GM18502 (cell line): ENCODE measurements at regions not wholly inside any gene's neighbourhood (a gene's known extent, or its start where the extent isn't known, plus 50 kb on each side); places are given as distances from the start of the nearest gene placed in this dataset.
A peak's percentile ranks its signal among the peaks of the same experiment; 100 is the strongest.
"Not testable (repeated sequence)": the region's sequence is repeated elsewhere in the genome, so short reads cannot be mapped to it uniquely, and the experiment has no call there.

ENCODE experiments used
- ATAC-seq: cut with Tn5 transposase; IDR thresholded peaks from one replicate; pipeline ENCODE4 v1.9.1; 2021; ENCODE audit warnings: mild to moderate bottlenecking; ENCODE audit not compliant: unreplicated experiment, poor library complexity

- ATAC-seq = no peak
Measured at GRCh38 chr7:11221984-11222383, 248.3 kb downstream of the PHF14 start.

DNA sequence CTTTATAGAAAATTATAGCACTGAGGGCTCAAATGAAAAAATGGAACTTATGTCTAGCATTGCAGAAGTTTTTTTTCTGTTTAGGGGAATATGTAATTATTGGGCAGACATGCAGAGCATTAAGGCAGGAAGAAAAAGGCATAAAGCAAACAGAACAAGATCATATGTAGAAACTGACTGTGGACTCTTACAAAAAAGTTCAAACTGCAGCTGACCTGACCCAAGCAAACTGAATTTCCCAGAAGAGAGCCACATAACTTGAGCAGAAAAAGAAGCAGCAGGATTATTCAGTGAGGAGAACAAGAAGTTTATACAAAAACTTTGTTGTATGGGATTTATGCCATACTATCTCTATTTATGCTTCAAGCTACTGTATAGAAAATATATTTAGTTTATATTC lies 250.9 kb downstream of the PHF14 start:
- no peak for ATAC-seq

- ATAC-seq = no peak
Measured at GRCh38 chr7:11228515-11228914, 254.8 kb downstream of the PHF14 start.

GRCh38 chr7:11231190-11231589 lies 257.5 kb downstream of the PHF14 start:
- ATAC-seq = no peak

DNA sequence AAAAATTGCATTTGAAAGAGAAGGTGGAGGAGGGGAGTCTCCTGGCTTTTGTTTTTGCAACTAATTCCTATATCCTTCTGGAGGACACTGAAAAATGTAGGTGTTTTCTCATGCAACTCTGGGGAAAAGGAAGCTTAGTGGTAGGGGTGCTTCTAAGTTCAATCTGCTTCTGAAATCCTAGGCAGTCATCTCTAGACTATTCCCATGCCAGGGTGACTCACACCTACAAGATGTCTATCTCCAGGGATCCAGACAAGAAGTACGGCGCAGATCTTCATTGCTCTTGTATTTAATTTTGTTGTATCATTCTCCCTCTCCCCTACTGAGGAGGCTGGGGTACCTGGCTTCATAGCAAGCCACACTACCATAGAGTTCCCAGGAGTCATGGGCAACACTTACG lies 258.8 kb downstream of the PHF14 start:
- no peak for ATAC-seq

DNA sequence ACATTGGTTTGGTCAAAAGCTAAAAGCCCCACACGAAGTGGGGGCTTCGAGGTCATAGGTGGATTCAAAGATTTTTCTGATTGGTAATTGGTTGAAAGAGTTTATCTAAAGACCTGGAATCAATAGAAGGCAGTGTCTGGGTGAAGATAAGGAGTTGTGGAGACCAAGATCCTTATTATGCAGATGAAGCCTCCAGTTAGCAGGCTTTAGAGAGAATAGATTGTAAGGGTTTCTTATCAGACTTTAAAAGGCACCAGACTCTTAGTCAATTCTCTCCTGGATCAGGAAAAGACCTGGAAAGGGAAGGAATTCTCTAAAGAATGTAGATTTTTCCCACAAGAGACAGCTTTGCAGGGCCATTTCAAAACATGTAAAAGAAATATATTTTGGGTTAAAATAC lies 260.2 kb downstream of the PHF14 start:
- no peak for ATAC-seq

DNA sequence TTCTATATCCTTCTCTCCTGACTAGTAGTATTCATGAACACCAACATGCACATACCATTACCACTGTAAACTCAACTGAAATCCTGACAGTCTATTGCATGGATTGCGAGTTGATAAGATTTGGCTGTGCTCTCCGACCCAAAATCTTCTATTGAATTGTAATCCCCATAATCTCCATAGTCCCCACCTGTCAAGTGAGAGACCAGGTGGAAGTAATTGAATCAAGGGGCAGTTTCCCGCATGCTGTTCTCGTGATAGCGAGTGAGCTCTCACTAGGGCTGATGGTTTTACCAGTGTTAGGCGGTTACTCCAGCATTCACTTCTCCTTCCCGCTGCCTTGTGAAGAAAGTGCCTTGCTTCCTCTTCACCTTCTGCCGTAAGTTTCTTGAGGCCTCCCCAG lies 261.8 kb downstream of the PHF14 start:
- ATAC-seq = no peak

DNA sequence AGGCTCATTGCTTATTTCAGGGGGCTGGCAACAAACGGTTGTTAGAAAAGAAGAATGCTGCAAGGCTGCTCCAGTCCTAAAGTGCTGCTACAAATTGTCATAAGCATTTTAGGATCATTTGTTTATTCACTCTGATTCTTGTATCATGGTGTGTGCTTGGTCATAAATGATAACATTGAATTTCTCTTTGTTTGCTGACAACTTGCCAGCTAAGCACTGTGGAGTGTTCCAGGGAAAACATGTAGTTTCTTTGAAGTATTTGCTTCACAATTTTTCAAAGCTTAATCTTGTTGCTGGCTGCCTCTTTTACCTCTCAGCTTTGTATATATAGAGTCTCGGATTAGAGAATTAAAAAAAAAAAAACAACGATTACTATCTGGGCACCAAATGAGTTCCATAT lies 263.0 kb downstream of the PHF14 start:
- ATAC-seq = no peak

- ATAC-seq = no peak
Measured at GRCh38 chr7:11237742-11238141, 264.1 kb downstream of the PHF14 start.

GRCh38 chr7:11239316-11239715 lies 265.6 kb downstream of the PHF14 start:
- ATAC-seq = no peak

DNA sequence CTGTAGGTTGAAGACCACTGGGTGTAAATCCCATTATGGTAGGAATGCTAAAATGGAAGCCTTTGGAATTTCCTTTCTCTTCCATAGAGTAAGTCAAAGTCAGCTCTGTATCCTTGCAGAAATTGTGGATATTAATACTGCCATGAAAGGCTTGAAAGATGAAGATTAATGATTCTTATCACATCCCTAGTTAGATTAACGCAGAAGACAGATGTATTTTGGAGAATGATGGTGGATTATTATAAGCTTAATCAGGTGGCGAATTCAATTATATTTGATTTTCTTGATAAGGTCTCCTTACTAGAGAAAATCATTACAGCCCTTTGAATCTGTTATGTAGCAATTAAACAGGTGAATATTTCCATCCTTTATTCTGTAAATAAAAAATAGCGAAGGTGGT lies 270.1 kb downstream of the PHF14 start:
- no peak for ATAC-seq

DNA sequence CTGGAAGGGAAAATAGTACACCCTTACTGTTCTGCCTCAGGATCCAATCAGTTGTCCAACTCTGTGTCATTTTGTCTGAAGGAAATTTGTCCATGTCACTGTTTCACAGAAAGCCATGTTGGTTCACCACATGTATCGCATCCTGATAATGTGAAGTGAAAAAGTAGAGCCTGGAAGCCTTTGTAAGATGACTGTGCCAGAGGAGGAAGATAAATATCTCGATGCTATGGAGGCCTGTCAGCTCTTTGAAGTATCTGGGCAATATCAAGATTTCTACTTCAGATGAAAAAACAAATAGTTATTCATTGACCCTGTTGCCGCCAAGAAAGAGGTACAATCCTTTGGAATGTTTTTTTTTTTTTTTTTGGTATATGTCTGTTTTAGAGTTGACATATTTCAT lies 270.5 kb downstream of the PHF14 start:
- no peak for ATAC-seq

DNA sequence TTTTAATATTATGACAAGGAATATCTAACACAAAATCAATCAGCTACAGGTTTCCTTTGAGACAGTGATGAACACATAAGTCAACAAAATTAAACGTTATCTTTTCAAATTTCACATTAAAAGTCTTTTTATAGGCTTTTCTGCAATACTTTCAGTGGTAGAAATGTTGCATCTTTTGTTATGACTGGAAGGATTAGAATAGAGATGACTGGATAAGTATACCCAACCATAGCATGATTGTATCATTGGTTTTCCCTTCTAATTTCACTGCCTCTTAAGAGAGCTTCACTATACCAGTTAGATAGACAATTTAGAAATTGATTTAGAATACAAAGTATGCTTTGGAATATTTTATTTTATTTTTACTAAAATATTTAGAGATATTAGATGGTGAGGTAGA lies 273.9 kb downstream of the PHF14 start:
- ATAC-seq = no peak

- no peak for ATAC-seq
Measured at GRCh38 chr7:11251436-11251835, 277.8 kb downstream of the PHF14 start.

DNA sequence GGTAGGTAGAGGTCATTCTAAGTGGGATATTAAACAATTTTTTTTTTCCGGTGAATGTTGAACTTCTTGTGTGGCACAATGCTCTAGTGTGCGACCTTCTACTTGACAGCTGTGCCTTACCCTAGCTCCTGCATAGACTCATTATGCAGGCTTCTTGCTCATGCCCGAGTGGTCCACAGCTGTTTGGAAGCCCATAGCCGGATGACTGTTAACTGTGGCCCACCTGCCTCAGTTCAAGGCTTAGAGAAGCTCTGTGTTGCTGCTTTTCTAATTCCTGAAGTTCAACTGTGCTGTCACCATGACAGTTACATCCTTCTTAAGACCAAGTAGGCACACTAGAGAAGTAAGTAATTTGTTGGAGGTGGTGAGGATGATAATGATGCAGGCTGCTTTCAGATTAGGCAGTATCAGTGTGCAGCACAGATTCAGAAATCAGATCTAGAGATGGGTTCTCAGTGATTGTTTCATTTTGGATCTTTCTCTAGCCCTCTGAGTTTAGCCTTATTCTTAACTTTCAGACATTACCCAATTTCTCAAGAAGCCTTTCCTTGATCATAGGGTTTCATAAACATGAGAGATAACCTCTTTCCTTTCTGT lies 278.4 kb downstream of the PHF14 start:
- ATAC-seq = peak; percentile 28

- peak; percentile 79 for ATAC-seq
Measured at GRCh38 chr7:11252705-11253272, 279.1 kb downstream of the PHF14 start.

- no peak for ATAC-seq
Measured at GRCh38 chr7:11256501-11256900, 282.8 kb downstream of the PHF14 start.

DNA sequence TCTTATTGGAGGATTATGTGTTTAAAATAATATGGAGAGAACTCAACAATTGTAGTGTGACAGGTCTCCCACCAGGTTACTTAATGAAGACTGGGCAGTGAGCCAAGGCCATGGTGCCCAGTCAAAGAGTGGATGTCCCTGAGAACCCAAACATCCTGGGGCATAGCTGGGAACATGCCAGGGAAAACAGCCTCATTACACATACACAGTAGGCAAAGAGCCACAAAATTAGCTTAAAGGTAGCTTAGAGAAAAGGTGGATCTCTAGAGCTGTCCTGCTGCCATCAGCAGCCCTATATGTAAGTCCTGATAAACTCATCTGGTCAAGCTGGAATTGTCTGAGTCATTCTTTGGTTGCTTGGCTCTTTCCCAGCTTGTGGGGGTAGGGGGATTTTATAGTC lies 287.8 kb downstream of the PHF14 start:
- no peak for ATAC-seq

- no peak for ATAC-seq
Measured at GRCh38 chr7:11266101-11266500, 292.4 kb downstream of the PHF14 start.

DNA sequence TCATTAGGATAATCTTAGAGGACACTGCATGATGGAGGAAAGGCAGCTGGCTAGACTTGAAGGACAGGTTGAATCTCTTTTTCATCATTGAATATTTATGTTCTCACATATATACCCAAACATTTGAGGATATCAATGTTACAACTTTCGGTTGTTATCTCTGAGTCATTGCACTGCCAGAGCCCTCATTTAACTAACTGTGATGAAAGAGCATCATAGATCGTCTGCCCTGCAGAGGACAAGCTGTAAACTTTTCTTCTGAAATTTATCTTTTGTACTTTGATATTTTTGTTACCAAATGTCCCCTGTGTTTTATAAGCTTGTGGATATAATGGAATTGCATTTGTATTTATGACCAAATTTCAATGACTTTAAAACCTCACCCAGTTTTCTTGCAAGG lies 298.7 kb downstream of the PHF14 start:
- no peak for ATAC-seq

GRCh38 chr7:11274074-11274473 lies 300.4 kb downstream of the PHF14 start:
- ATAC-seq = no peak

GRCh38 chr7:11281953-11282352 lies 308.3 kb downstream of the PHF14 start:
- ATAC-seq = no peak

GRCh38 chr7:11283584-11283983 lies 309.9 kb downstream of the PHF14 start:
- not testable (repeated sequence) for ATAC-seq
